Activated CD4-positive, alpha-beta T cell treated with anti-CD3 and anti-CD28 coated beads for 24 hours (primary cell): ENCODE measurements at regions not wholly inside any gene's neighbourhood (a gene's known extent, or its start where the extent isn't known, plus 50 kb on each side); places are given as distances from the start of the nearest gene placed in this dataset.

ENCODE experiments used
- DNase-seq, 2 donors: peaks; one replicate each; pipeline ENCODE4 v3.0.0-alpha.2; 2020; ENCODE audit warnings: low read depth in 2 of 2

GRCh38 chr5:141747152-141748141 lies 65.4 kb upstream of the ARAP3 start:
- no peak for DNase-seq

- no peak for DNase-seq
Observed at GRCh38 chr5:141746395-141746794, 64.4 kb upstream of the ARAP3 start.

GRCh38 chr5:141745390-141745789 lies 63.4 kb upstream of the ARAP3 start:
- DNase-seq = no peak

- DNase-seq = no peak
Observed at GRCh38 chr5:141743866-141744272, 61.8 kb upstream of the ARAP3 start.

GRCh38 chr5:141742866-141743851 lies 61.1 kb upstream of the ARAP3 start:
- DNase-seq = no peak

GRCh38 chr5:141742144-141742543 lies 60.1 kb upstream of the ARAP3 start:
- no peak for DNase-seq

GRCh38 chr5:141740885-141741284 lies 58.9 kb upstream of the ARAP3 start:
- DNase-seq = no peak

GRCh38 chr5:141737535-141737934 lies 55.5 kb upstream of the ARAP3 start:
- DNase-seq = no peak

- no peak for DNase-seq
Observed at GRCh38 chr5:141735823-141736222, 53.8 kb upstream of the ARAP3 start.

- peak; percentile 6 to 22 for DNase-seq
Observed at GRCh38 chr5:141734501-141735229, 52.6 kb upstream of the ARAP3 start.

GRCh38 chr5:141733198-141733597 lies 51.2 kb upstream of the ARAP3 start:
- DNase-seq = no peak

GRCh38 chr5:141732417-141732816 lies 50.4 kb upstream of the ARAP3 start:
- DNase-seq = no peak
